Amygdala (tissue), 56 donors: ENCODE measurements at regions not wholly inside any gene's neighbourhood (a gene's known extent, or its start where the extent isn't known, plus 50 kb on each side); places are given as distances from the start of the nearest gene placed in this dataset.

Experiments
- DNase-seq, 56 donors: peaks; one replicate each; lab custom pipeline; 2025; lab: John Stamatoyannopoulos, UW

- DNase-seq = no peak
Observed at GRCh38 chr2:129780316-129781270, 198.9 kb upstream of the RAB6C start.

- no peak for DNase-seq
Observed at GRCh38 chr2:129781749-129782632, 197.5 kb upstream of the RAB6C start.

GRCh38 chr2:129782633-129782990 lies 196.9 kb upstream of the RAB6C start:
- DNase-seq = no peak

- no peak for DNase-seq
Observed at GRCh38 chr2:129784486-129784885, 195.0 kb upstream of the RAB6C start.

GRCh38 chr2:129791712-129792111 lies 187.8 kb upstream of the RAB6C start:
- DNase-seq = no peak

- DNase-seq = no peak
Observed at GRCh38 chr2:129793431-129793902, 186.0 kb upstream of the RAB6C start.

- DNase-seq = no peak
Observed at GRCh38 chr2:129794116-129794515, 185.3 kb upstream of the RAB6C start.

GRCh38 chr2:129794540-129794939 lies 184.9 kb upstream of the RAB6C start:
- DNase-seq = no peak

- DNase-seq = no peak
Observed at GRCh38 chr2:129796225-129796624, 183.2 kb upstream of the RAB6C start.

- no peak for DNase-seq
Observed at GRCh38 chr2:129796801-129797488, 182.5 kb upstream of the RAB6C start.

GRCh38 chr2:129797489-129798300 lies 181.8 kb upstream of the RAB6C start:
- no peak for DNase-seq

- DNase-seq = no peak
Observed at GRCh38 chr2:129798301-129798581, 181.2 kb upstream of the RAB6C start.

GRCh38 chr2:129798626-129799025 lies 180.8 kb upstream of the RAB6C start:
- DNase-seq = no peak

- DNase-seq = no peak
Observed at GRCh38 chr2:129799036-129799958, 180.2 kb upstream of the RAB6C start.

GRCh38 chr2:129800285-129800684 lies 179.2 kb upstream of the RAB6C start:
- no peak for DNase-seq

- DNase-seq = no peak
Observed at GRCh38 chr2:129800686-129801085, 178.8 kb upstream of the RAB6C start.

GRCh38 chr2:129801575-129801974 lies 177.9 kb upstream of the RAB6C start:
- no peak for DNase-seq

- DNase-seq = no peak
Observed at GRCh38 chr2:129802290-129802689, 177.2 kb upstream of the RAB6C start.

GRCh38 chr2:129803032-129803431 lies 176.4 kb upstream of the RAB6C start:
- no peak for DNase-seq
